ENCODE measurements at regions not wholly inside any gene's neighbourhood (a gene's known extent, or its start where the extent isn't known, plus 50 kb on each side); places are given as distances from the start of the nearest gene placed in this dataset.
"Not testable (repeated sequence)": the region's sequence is repeated elsewhere in the genome, so short reads cannot be mapped to it uniquely, and the experiment has no call there.

- intact Hi-C loops (cut with DNase I) = no loop called here
- DNase-seq (ENCODE audit: low spot score) (no peak), ATAC-seq (no peak)
Measured at GRCh38 chr17:22654447-22654846, 962.1 kb downstream of the KCNJ18 start.

- intact Hi-C loops (cut with DNase I) = no loop called here
- ATAC-seq (no peak), DNase-seq (ENCODE audit: low spot score) (no peak)
Measured at GRCh38 chr17:22669721-22670120, 977.4 kb downstream of the KCNJ18 start.

- DNase-seq (ENCODE audit: low spot score) (no peak), ATAC-seq (no peak)
- intact Hi-C loops (cut with DNase I) = no loop called here
Measured at GRCh38 chr17:22671110-22671509, 978.8 kb downstream of the KCNJ18 start.

GRCh38 chr17:22692066-22692805 lies 999.9 kb downstream of the KCNJ18 start:
- ATAC-seq = no peak
- no peak for DNase-seq (ENCODE audit: low spot score)
- intact Hi-C loops (cut with DNase I) = no loop called here

GRCh38 chr17:22692806-22693171 lies 1000.5 kb downstream of the KCNJ18 start:
- DNase-seq (ENCODE audit: low spot score) = no peak
- intact Hi-C loops (cut with DNase I) = no loop called here
- ATAC-seq = no peak

GRCh38 chr17:22694362-22695227 lies 1002.3 kb downstream of the KCNJ18 start:
- no peak for DNase-seq (ENCODE audit: low spot score)
- no peak for ATAC-seq
- intact Hi-C loops (cut with DNase I) = no loop called here

GRCh38 chr17:22695228-22695619 lies 1002.9 kb downstream of the KCNJ18 start:
- intact Hi-C loops (cut with DNase I) = no loop called here
- DNase-seq (ENCODE audit: low spot score) = no peak
- ATAC-seq = no peak

- no peak for ATAC-seq
- intact Hi-C loops (cut with DNase I) = no loop called here
- no peak for DNase-seq (ENCODE audit: low spot score)
Measured at GRCh38 chr17:22703204-22703603, 1010.9 kb downstream of the KCNJ18 start.

GRCh38 chr17:22703786-22704441 lies 1011.6 kb downstream of the KCNJ18 start:
- DNase-seq (ENCODE audit: low spot score) = no peak
- no peak for ATAC-seq
- intact Hi-C loops (cut with DNase I) = no loop called here

- intact Hi-C loops (cut with DNase I) = no loop called here
- no peak for DNase-seq (ENCODE audit: low spot score)
- ATAC-seq = no peak
Measured at GRCh38 chr17:22704674-22705073, 1012.4 kb downstream of the KCNJ18 start.

- ATAC-seq = no peak
- no peak for DNase-seq (ENCODE audit: low spot score)
- intact Hi-C loops (cut with DNase I) = no loop called here
Measured at GRCh38 chr17:22707626-22708025, 1015.3 kb downstream of the KCNJ18 start.

- no peak for ATAC-seq
- intact Hi-C loops (cut with DNase I) = no loop called here
- no peak for DNase-seq (ENCODE audit: low spot score)
Measured at GRCh38 chr17:22717211-22717610, 1024.9 kb downstream of the KCNJ18 start.

- intact Hi-C loops (cut with DNase I) = no loop called here
- no peak for ATAC-seq
- no peak for DNase-seq (ENCODE audit: low spot score)
Measured at GRCh38 chr17:22718689-22719088, 1026.4 kb downstream of the KCNJ18 start.

- DNase-seq (ENCODE audit: low spot score) = peak; percentile 39
- ATAC-seq = not testable (repeated sequence)
Measured at GRCh38 chr17:22741066-22741465, 1048.7 kb downstream of the KCNJ18 start.

More at GRCh38 chr17:22741066-22741465, 1048.7 kb downstream of the KCNJ18 start:
- intact Hi-C loops (cut with DNase I) = not testable (repeated sequence)

Measured in sciatic nerve (tissue), 2 donors.